ENCODE measurements at regions not wholly inside any gene's neighbourhood (a gene's known extent, or its start where the extent isn't known, plus 50 kb on each side); places are given as distances from the start of the nearest gene placed in this dataset.

DNA sequence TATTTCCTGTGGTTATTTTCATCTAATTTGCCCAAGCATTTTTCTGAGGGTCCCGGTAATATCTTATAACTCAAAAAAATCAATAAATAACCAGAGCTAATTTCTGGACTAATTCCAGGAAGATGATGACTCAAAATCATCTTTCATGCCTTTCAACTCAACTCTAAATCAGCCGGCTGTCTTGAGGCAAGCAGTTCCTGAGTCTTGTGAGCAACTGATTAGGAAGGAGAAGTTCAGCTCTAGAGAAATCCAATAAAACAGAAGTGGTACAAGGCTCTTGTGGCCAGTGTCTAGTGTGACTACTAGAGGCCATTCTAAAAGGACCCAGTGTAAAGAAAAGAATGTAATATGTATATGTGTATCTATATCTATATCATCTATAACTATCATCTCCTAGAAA, 890.4 kb downstream of the TRIB2 start:
- no peak for DNase-seq (ENCODE audit: low spot score in 2 of 2)
- intact Hi-C loops (cut with DNase I): no loop called here

DNA sequence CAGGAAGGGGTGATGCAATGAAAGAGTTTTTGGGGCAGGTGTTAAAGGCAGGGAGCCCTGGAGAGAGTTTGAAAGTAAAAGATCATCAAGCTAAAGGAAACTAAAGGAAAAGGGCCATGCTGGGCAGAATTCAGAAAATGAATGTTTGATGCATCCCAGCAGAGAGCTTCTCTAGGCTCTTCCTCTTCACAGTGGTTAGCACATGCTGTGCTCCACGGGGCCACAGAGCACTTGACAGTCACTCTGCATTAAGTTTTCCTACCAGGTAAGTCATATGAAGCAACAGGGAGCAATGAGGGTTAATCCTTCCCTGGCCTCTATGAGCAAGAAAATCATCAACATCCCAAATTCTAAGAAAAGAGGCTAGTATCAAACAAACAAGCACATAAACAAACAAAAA, 895.2 kb downstream of the TRIB2 start:
- H3K4me1 ChIP-seq: no peaks in the 10 kb centered on the region
- no peak overlapping the region for H3K4me3 ChIP-seq
- peaks cover 8 to 12% of the 10 kb centered on the region in 2 donors for H3K9me3 ChIP-seq
- H3K27me3 ChIP-seq: no peaks in the 10 kb centered on the region
- no peak for DNase-seq (ENCODE audit: low spot score in 2 of 2)
- intact Hi-C loops (cut with DNase I): no loop called here
- H3K36me3 ChIP-seq: no peaks in the 10 kb centered on the region
- TF ChIP-seq, protein P1, sequence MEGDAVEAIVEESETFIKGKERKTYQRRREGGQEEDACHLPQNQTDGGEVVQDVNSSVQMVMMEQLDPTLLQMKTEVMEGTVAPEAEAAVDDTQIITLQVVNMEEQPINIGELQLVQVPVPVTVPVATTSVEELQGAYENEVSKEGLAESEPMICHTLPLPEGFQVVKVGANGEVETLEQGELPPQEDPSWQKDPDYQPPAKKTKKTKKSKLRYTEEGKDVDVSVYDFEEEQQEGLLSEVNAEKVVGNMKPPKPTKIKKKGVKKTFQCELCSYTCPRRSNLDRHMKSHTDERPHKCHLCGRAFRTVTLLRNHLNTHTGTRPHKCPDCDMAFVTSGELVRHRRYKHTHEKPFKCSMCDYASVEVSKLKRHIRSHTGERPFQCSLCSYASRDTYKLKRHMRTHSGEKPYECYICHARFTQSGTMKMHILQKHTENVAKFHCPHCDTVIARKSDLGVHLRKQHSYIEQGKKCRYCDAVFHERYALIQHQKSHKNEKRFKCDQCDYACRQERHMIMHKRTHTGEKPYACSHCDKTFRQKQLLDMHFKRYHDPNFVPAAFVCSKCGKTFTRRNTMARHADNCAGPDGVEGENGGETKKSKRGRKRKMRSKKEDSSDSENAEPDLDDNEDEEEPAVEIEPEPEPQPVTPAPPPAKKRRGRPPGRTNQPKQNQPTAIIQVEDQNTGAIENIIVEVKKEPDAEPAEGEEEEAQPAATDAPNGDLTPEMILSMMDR (IDR thresholded peaks at IDR 0.05): no peak
- no peak overlapping the region for H3K27ac ChIP-seq

More for the DNA sequence above, 890.4 kb downstream of the TRIB2 start:
- Histone ChIP-seq H3K27me3 (no peaks in the 10 kb centered on the region), H3K9me3 (no peaks in the 10 kb centered on the region), H3K4me3 (no peak overlapping the region), H3K27ac (no peak overlapping the region), H3K36me3 (no peaks in the 10 kb centered on the region), H3K4me1 (no peaks in the 10 kb centered on the region)
- TF ChIP-seq, protein P1 (IDR thresholded peaks at IDR 0.05): no peak

DNA sequence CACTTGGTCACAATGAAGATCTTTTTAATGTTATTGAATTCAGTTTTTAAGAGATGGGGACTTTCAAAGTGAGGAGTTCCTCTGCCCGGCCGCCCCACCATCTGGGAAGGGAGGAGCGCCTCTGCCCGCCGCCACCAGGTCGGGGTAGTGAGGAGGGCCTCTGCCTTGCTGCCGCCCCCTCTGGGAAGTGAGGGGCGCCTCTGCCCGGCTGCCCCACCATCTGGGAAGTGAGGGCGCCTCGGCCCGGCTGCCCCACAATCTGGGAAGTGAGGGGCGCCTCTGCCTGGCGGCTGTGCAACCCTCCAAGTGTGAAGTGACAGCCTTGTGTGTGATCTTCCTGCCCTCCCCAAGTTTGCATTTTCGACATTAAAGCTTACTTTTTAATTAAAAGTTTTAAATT, 899.3 kb downstream of the TRIB2 start:
- TF ChIP-seq, protein P1 (IDR thresholded peaks at IDR 0.05): no peak
- H3K27ac ChIP-seq: no peak overlapping the region
- H3K4me1 ChIP-seq: no peaks in the 10 kb centered on the region
- no peak overlapping the region for H3K4me3 ChIP-seq
- peaks cover 8 to 15% of the 10 kb centered on the region in 2 donors for H3K9me3 ChIP-seq
- intact Hi-C loops (cut with DNase I): no loop called here
- no peaks in the 10 kb centered on the region for H3K27me3 ChIP-seq
- no peaks in the 10 kb centered on the region for H3K36me3 ChIP-seq
- no peak for DNase-seq (ENCODE audit: low spot score in 2 of 2)

DNA sequence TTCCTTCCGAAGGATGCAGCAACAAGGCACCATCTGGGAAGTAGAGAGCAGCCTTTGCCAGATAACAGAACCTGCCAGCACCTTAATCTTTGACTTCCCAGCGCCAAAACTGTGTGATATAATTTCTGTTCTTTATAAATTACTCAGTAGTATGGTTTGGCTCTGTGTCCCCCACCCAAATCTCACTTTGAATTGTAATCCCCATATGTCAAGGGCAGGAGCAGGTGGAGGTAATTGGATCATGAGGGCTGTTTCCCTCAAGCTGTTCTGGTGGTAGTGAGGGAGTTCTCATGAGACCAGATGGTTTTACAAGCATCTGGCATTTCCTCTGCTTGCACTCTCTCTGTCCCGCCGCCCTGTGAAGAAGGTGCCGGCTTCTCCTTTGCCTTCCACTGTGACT, 899.9 kb downstream of the TRIB2 start:
- TF ChIP-seq, protein P1 (IDR thresholded peaks at IDR 0.05): no peak
- intact Hi-C loops (cut with DNase I): no loop called here
- no peak for DNase-seq (ENCODE audit: low spot score in 2 of 2)
- Histone ChIP-seq H3K9me3 (peaks cover 8 to 15% of the 10 kb centered on the region in 2 donors), H3K27me3 (no peaks in the 10 kb centered on the region), H3K4me3 (no peak overlapping the region), H3K36me3 (no peaks in the 10 kb centered on the region), H3K27ac (no peak overlapping the region), H3K4me1 (no peaks in the 10 kb centered on the region)

DNA sequence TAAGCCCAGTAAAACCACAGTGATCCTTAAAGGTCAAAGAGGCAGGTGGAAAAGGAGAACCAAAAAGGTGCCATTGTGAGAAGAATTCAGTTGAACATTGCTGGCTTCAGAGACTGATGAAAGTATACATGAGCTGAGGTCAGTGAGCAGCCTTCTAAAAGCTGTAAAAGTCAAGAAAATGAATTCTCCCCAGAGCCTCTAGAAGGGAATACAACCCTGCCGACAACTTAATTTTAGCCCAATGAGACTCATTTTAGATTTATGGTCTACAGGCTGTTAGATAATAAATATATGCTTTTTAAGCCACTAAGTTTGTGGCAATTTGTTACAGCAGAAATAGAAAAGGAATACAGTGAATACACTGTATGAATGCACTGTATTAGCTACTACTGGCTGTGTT, 911.4 kb downstream of the TRIB2 start:
- H3K9me3 ChIP-seq: no peaks in the 10 kb centered on the region
- no peak overlapping the region for H3K4me3 ChIP-seq
- TF ChIP-seq, protein P1 (IDR thresholded peaks at IDR 0.05): no peak
- H3K27me3 ChIP-seq: no peaks in the 10 kb centered on the region
- DNase-seq (ENCODE audit: low spot score in 2 of 2): no peak
- intact Hi-C loops (cut with DNase I): no loop called here
- no peaks in the 10 kb centered on the region for H3K4me1 ChIP-seq
- H3K36me3 ChIP-seq: no peaks in the 10 kb centered on the region
- H3K27ac ChIP-seq: no peak overlapping the region

DNA sequence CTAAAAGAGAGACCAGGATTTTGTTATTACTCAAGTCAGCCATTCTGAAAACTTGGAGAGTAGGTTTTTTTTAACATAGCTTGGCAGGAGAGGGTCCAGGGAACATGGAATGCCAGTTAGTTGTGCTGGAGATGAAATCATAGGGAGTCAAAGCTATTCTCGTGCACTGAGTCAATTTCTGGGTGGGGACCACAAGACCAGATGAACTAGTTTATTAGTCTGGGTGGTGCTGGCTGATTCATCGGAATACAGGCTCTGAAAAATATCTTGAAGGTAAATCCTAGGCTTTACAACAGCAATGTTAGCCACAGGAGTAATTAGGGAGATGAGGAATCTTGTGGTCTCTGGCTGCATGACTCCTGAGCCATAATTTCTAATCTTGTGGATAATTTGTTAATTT, 921.4 kb downstream of the TRIB2 start:
- DNase-seq (ENCODE audit: low spot score in 2 of 2): no peak
- TF ChIP-seq, protein P1 (IDR thresholded peaks at IDR 0.05): no peak
- intact Hi-C loops (cut with DNase I): no loop called here

More for the DNA sequence above, 921.4 kb downstream of the TRIB2 start:
- no peaks in the 10 kb centered on the region for H3K4me1 ChIP-seq
- no peak overlapping the region for H3K4me3 ChIP-seq
- no peaks in the 10 kb centered on the region for H3K27me3 ChIP-seq
- H3K36me3 ChIP-seq: no peaks in the 10 kb centered on the region
- H3K9me3 ChIP-seq: no peaks in the 10 kb centered on the region
- no peak overlapping the region for H3K27ac ChIP-seq
